ENCODE measurements at regions not wholly inside any gene's neighbourhood (a gene's known extent, or its start where the extent isn't known, plus 50 kb on each side); places are given as distances from the start of the nearest gene placed in this dataset.

GRCh38 chr5:176739461-176740051 is 70.8 kb upstream of the UNC5A start:
- H3K36me3 ChIP-seq (ENCODE audit: insufficient read depth, low read length): no peaks in the 10 kb centered on the region
- H3K4me3 ChIP-seq (ENCODE audit: insufficient read depth, low read length): no peak overlapping the region
- no peaks in the 10 kb centered on the region for H4K20me1 ChIP-seq (ENCODE audit: insufficient read depth, low read length)
- H3K4me1 ChIP-seq (ENCODE audit: insufficient read depth, low read length): no peaks in the 10 kb centered on the region
- no peak overlapping the region for H2AFZ ChIP-seq (ENCODE audit: low read length)
- no peaks in the 10 kb centered on the region for H3K79me2 ChIP-seq (ENCODE audit: insufficient read depth, low read length)
- H3K4me2 ChIP-seq (ENCODE audit: insufficient read depth, low read length): no peak overlapping the region
- no peaks in the 10 kb centered on the region for H3K9me3 ChIP-seq (ENCODE audit: low read depth, low read length)
- H3K27ac ChIP-seq (ENCODE audit: low read depth, low read length): no peak overlapping the region
- no peak for DNase-seq (ENCODE audit: insufficient read length, low spot score, missing footprints)
- TF ChIP-seq, protein P1, sequence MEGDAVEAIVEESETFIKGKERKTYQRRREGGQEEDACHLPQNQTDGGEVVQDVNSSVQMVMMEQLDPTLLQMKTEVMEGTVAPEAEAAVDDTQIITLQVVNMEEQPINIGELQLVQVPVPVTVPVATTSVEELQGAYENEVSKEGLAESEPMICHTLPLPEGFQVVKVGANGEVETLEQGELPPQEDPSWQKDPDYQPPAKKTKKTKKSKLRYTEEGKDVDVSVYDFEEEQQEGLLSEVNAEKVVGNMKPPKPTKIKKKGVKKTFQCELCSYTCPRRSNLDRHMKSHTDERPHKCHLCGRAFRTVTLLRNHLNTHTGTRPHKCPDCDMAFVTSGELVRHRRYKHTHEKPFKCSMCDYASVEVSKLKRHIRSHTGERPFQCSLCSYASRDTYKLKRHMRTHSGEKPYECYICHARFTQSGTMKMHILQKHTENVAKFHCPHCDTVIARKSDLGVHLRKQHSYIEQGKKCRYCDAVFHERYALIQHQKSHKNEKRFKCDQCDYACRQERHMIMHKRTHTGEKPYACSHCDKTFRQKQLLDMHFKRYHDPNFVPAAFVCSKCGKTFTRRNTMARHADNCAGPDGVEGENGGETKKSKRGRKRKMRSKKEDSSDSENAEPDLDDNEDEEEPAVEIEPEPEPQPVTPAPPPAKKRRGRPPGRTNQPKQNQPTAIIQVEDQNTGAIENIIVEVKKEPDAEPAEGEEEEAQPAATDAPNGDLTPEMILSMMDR (IDR thresholded peaks at IDR 0.05; ENCODE audit: extremely low read depth, low read depth, low read length): no peak
- peaks cover 86% of the 10 kb centered on the region for H3K27me3 ChIP-seq (ENCODE audit: insufficient read depth, low read length)

GRCh38 chr5:176740131-176740701 is 70.1 kb upstream of the UNC5A start:
- Histone ChIP-seq H4K20me1 (ENCODE audit: insufficient read depth, low read length) (no peaks in the 10 kb centered on the region), H3K4me3 (ENCODE audit: insufficient read depth, low read length) (no peak overlapping the region), H3K79me2 (ENCODE audit: insufficient read depth, low read length) (no peaks in the 10 kb centered on the region), H3K9me3 (ENCODE audit: low read depth, low read length) (no peaks in the 10 kb centered on the region), H3K4me2 (ENCODE audit: insufficient read depth, low read length) (no peak overlapping the region), H2AFZ (ENCODE audit: low read length) (no peak overlapping the region), H3K27me3 (ENCODE audit: insufficient read depth, low read length) (peaks cover 89% of the 10 kb centered on the region), H3K4me1 (ENCODE audit: insufficient read depth, low read length) (no peaks in the 10 kb centered on the region), H3K27ac (ENCODE audit: low read depth, low read length) (no peak overlapping the region), H3K36me3 (ENCODE audit: insufficient read depth, low read length) (no peaks in the 10 kb centered on the region)
- DNase-seq (ENCODE audit: insufficient read length, low spot score, missing footprints): peak; percentile 79
- TF ChIP-seq, protein P1 (IDR thresholded peaks at IDR 0.05; ENCODE audit: extremely low read depth, low read depth, low read length): no peak

- TF ChIP-seq, protein P1 (IDR thresholded peaks at IDR 0.05; ENCODE audit: extremely low read depth, low read depth, low read length): no peak
- Histone ChIP-seq H4K20me1 (ENCODE audit: insufficient read depth, low read length) (no peaks in the 10 kb centered on the region), H3K27me3 (ENCODE audit: insufficient read depth, low read length) (peaks cover 88% of the 10 kb centered on the region), H3K9me3 (ENCODE audit: low read depth, low read length) (no peaks in the 10 kb centered on the region), H2AFZ (ENCODE audit: low read length) (no peak overlapping the region), H3K79me2 (ENCODE audit: insufficient read depth, low read length) (no peaks in the 10 kb centered on the region), H3K27ac (ENCODE audit: low read depth, low read length) (no peak overlapping the region), H3K4me1 (ENCODE audit: insufficient read depth, low read length) (no peaks in the 10 kb centered on the region), H3K4me3 (ENCODE audit: insufficient read depth, low read length) (no peak overlapping the region), H3K4me2 (ENCODE audit: insufficient read depth, low read length) (no peak overlapping the region), H3K36me3 (ENCODE audit: insufficient read depth, low read length) (no peaks in the 10 kb centered on the region)
- DNase-seq (ENCODE audit: insufficient read length, low spot score, missing footprints): peak; percentile 32
These were observed 69.5 kb upstream of the UNC5A start for GRCh38 chr5:176740702-176741496.

All from osteoblast (primary cell).